ENCODE measurements at regions not wholly inside any gene's neighbourhood (a gene's known extent, or its start where the extent isn't known, plus 50 kb on each side); places are given as distances from the start of the nearest gene placed in this dataset.

- no peak for DNase-seq (ENCODE audit: low read depth in 2 of 2)
These were observed 302.0 kb downstream of the RAB28 start for GRCh38 chr4:13182133-13182532.

- no peak for DNase-seq (ENCODE audit: low read depth in 2 of 2)
These were observed 302.5 kb downstream of the RAB28 start for GRCh38 chr4:13181681-13182080.

- DNase-seq (ENCODE audit: low read depth in 2 of 2), result no peak
These were observed 303.4 kb downstream of the RAB28 start for GRCh38 chr4:13180701-13181100.

- DNase-seq (ENCODE audit: low read depth in 2 of 2), result no peak
These were observed 305.5 kb downstream of the RAB28 start for GRCh38 chr4:13178621-13179020.

GRCh38 chr4:13176741-13177142 is 307.4 kb downstream of the RAB28 start:
- DNase-seq (ENCODE audit: low read depth in 2 of 2), result no peak

- DNase-seq (ENCODE audit: low read depth in 2 of 2), result no peak
These were observed 309.2 kb downstream of the RAB28 start for GRCh38 chr4:13174926-13175325.

- no peak for DNase-seq (ENCODE audit: low read depth in 2 of 2)
These were observed 310.1 kb downstream of the RAB28 start for GRCh38 chr4:13174001-13174400.

GRCh38 chr4:13171292-13172057 is 312.7 kb downstream of the RAB28 start:
- no peak for DNase-seq (ENCODE audit: low read depth in 2 of 2)

GRCh38 chr4:13169731-13170525 is 314.2 kb downstream of the RAB28 start:
- no peak for DNase-seq (ENCODE audit: low read depth in 2 of 2)

- DNase-seq (ENCODE audit: low read depth in 2 of 2), result no peak
These were observed 315.8 kb downstream of the RAB28 start for GRCh38 chr4:13168326-13168725.

GRCh38 chr4:13166214-13166613 is 317.9 kb downstream of the RAB28 start:
- no peak for DNase-seq (ENCODE audit: low read depth in 2 of 2)

GRCh38 chr4:13164783-13165331 is 319.3 kb downstream of the RAB28 start:
- DNase-seq (ENCODE audit: low read depth in 2 of 2), result no peak

- no peak for DNase-seq (ENCODE audit: low read depth in 2 of 2)
These were observed 321.3 kb downstream of the RAB28 start for GRCh38 chr4:13162886-13163285.

GRCh38 chr4:13160920-13161319 is 323.2 kb downstream of the RAB28 start:
- DNase-seq (ENCODE audit: low read depth in 2 of 2), result no peak

- no peak for DNase-seq (ENCODE audit: low read depth in 2 of 2)
These were observed 325.0 kb downstream of the RAB28 start for GRCh38 chr4:13159041-13159620.

GRCh38 chr4:13151194-13151593 is 332.9 kb downstream of the RAB28 start:
- no peak for DNase-seq (ENCODE audit: low read depth in 2 of 2)

- no peak for DNase-seq (ENCODE audit: low read depth in 2 of 2)
These were observed 340.7 kb downstream of the RAB28 start for GRCh38 chr4:13143222-13144070.

GRCh38 chr4:13142726-13143125 is 341.4 kb downstream of the RAB28 start:
- no peak for DNase-seq (ENCODE audit: low read depth in 2 of 2)

- no peak for DNase-seq (ENCODE audit: low read depth in 2 of 2)
These were observed 341.9 kb downstream of the RAB28 start for GRCh38 chr4:13142191-13142590.

- DNase-seq (ENCODE audit: low read depth in 2 of 2), result no peak
These were observed 346.8 kb downstream of the RAB28 start for GRCh38 chr4:13137390-13137789.

GRCh38 chr4:13133700-13134099 is 350.4 kb downstream of the RAB28 start:
- no peak for DNase-seq (ENCODE audit: low read depth in 2 of 2)

- no peak for DNase-seq (ENCODE audit: low read depth in 2 of 2)
These were observed 353.3 kb downstream of the RAB28 start for GRCh38 chr4:13130848-13131247.
